NCI-H2107 treated with DMSO at 0.1 percent for 48 hours (cell line): ENCODE measurements at regions not wholly inside any gene's neighbourhood (a gene's known extent, or its start where the extent isn't known, plus 50 kb on each side); places are given as distances from the start of the nearest gene placed in this dataset.

Experiments used
- DNase-seq: peaks from one replicate; lab custom pipeline; 2025; ENCODE audit not compliant: unreplicated experiment; lab: John Stamatoyannopoulos, UW

GRCh38 chr6:7047966-7048365 is 59.8 kb upstream of the RREB1 start:
- no peak for DNase-seq

- no peak for DNase-seq
Observed at GRCh38 chr6:7048894-7049293, 58.9 kb upstream of the RREB1 start.

GRCh38 chr6:7050004-7050403 is 57.8 kb upstream of the RREB1 start:
- DNase-seq: no peak

GRCh38 chr6:7050872-7051779 is 56.6 kb upstream of the RREB1 start:
- no peak for DNase-seq

- no peak for DNase-seq
Observed at GRCh38 chr6:7051780-7052442, 55.9 kb upstream of the RREB1 start.

GRCh38 chr6:7052443-7053011 is 55.2 kb upstream of the RREB1 start:
- no peak for DNase-seq

- DNase-seq: no peak
Observed at GRCh38 chr6:7053125-7053774, 54.5 kb upstream of the RREB1 start.
